Hepatocyte (in vitro differentiated cells): ENCODE measurements at regions not wholly inside any gene's neighbourhood (a gene's known extent, or its start where the extent isn't known, plus 50 kb on each side); places are given as distances from the start of the nearest gene placed in this dataset.

Source experiments
- CTCF ChIP-seq: fragments of 200-600 bp; sonication (generic); IDR thresholded peaks from 2 replicates; pipeline ENCODE4 v1.5.1; 2016; ENCODE audit warnings: antibody characterized with exemption, mild to moderate bottlenecking; ENCODE audit not compliant: poor library complexity
- EZH2 ChIP-seq: fragments of 200-600 bp; sonication (generic); IDR thresholded peaks from 2 replicates; pipeline ENCODE4 v1.6.1; 2016; ENCODE audit warnings: antibody characterized with exemption, mild to moderate bottlenecking, borderline replicate concordance

GRCh38 chr1:68586766-68587165 lies 89.9 kb upstream of the DEPDC1 start:
- TF ChIP-seq CTCF (no peak), EZH2 (no peak)
